HG02884 (cell line): ENCODE measurements at regions not wholly inside any gene's neighbourhood (a gene's known extent, or its start where the extent isn't known, plus 50 kb on each side); places are given as distances from the start of the nearest gene placed in this dataset.
"Not testable (repeated sequence)": the region's sequence is repeated elsewhere in the genome, so short reads cannot be mapped to it uniquely, and the experiment has no call there.

ENCODE experiments used
- ATAC-seq: cut with Tn5 transposase; IDR thresholded peaks from one replicate; pipeline ENCODE4 v1.9.1; 2021; ENCODE audit warnings: mild to moderate bottlenecking, moderate library complexity; ENCODE audit not compliant: unreplicated experiment

DNA sequence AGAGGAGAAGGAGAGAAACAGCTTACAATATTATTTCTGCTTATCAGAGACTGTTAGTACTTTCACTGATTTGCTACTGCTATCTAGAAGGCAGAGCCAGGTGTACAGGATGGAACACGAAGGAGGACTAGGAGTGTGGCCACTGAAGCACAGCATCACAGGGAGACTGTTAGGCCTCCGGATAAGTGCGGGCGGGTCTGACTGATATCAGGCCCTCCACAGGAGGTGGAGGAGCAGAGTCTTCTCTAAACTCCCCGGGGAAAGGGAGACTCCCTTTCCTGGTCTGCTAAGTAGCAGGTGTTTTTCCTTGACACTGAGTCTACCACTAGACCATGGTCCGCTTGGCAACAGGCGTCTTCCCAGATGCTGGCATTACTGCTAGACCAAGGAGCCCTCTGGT, 1065.2 kb downstream of the TMEM121 start:
- not testable (repeated sequence) for ATAC-seq

DNA sequence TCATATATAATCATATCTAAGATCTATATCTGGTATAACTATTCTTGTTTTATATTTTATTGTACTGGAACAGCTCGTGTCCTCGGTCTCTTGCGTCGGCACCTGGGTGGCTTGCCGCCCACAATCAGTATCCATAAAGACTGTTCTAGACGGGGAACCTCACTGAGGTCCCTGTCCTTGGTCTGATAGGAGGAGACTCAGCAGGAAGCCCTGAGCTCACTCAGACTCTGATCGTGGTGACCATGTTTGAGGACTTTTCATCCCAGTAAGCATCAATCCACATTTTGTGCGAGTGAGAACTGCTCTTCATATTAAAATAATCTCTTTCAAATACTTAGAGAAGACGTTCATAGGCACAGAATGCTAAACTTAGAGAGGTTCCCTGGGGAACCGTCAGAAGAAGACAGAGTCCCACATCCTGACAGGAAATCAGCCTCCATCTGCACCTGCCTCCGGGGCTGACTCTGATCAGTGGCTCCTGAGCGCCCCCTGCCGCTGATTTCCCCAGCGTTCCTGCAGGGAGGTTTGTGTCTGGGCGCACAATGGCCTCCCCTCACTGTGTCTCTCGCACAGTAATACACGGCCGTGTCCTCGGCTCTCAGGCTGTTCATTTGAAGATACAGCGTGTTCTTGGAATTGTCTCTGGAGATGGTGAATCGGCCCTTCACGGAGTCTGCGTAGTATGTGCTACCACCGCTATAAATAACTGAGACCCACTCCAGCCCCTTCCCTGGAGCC, 1065.9 kb downstream of the TMEM121 start:
- ATAC-seq, result not testable (repeated sequence)

DNA sequence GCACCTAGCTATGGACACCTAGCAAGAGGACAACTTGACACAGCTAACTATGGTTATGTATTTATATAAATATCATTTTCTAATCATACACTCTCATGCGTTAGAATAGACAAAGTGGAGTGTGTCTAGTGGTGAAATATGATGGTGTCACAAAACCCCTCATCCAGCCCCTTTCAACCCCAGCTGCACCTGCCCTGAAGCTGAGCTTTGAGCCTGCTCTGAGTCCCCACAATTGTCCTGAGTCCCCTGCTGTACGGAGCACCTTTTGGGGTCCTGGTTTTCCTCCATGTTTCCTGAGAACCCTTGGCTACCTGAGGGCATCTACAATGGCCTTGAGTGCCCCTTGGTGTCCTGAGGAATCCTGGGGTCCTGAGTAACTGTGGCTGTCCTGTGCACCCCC, 1072.8 kb downstream of the TMEM121 start:
- no peak for ATAC-seq

DNA sequence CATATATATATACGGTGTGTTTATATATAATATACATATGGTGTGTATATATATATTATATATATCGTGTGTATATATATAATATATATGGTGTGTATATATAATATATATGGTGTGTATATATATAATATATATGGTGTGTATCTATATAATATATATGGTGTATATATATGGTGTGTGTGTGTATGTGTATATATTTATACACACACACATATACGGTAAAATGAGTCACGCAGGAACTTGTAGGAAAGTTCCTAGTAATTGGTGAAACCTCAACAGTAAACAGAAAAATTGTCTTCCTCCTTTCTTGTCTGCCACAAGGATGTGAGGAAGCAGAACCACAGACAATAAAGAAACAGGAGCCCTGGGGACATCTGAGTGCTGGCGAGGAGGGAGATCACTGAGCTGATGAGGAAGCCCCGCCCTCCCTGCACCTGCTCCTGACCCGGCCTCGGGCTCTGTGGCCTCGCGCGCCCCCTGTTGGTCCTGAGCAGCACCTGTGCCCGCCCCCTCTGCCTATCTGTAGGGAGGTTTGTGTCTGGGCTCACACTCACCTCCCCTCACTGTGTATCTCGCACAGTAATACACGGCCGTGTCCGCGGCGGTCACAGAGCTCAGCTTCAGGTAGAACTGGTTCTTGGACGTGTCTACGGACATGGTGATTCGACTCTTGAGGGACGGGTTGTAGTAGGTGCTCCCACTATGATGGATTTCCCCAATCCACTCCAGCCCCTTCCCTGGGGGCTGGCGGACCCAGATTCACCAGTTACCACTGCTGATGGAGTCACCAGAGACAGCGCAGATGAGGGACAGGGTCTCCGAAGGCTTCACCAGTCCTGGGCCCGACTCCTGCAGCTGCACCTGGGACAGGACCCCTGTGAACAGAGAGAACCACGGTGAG, 1079.4 kb downstream of the TMEM121 start:
- no peak for ATAC-seq

DNA sequence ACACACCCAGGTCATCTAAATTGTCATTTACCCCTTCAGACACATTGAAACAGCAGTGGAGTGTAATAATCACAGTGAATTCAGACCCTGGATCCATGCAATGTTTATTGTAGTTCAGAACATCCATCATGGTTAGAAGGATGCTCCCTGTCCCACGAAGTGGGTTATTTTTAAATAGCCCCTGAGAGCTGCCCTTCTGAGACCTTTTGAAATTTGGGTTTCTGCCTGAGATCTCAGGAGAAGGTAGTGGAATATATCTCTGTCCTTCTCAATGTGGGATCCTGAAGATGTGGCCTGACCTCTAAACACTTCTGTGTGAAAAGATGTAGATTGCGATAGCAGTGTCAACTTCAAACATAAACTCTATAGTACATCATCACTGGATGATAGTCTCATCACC, 1080.6 kb downstream of the TMEM121 start:
- no peak for ATAC-seq

DNA sequence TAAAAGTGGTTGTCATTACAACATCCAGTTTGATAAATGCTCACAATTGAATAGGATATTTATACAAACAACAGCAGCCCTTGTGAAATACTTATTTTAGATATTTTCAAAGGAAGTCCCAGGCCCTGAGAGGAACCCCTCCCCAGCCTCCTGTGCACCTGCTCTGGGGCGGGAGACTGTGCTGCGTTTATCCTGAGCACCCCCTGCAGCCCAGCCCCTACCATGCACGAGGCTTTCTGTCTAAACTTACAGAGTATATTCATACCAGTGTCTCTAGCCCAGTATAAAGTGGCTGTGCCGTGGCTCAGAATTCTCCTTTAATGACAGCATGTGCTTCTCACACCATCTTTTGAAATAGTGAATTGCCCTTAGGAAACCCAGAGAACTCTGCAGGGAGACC, 1084.3 kb downstream of the TMEM121 start:
- no peak for ATAC-seq

DNA sequence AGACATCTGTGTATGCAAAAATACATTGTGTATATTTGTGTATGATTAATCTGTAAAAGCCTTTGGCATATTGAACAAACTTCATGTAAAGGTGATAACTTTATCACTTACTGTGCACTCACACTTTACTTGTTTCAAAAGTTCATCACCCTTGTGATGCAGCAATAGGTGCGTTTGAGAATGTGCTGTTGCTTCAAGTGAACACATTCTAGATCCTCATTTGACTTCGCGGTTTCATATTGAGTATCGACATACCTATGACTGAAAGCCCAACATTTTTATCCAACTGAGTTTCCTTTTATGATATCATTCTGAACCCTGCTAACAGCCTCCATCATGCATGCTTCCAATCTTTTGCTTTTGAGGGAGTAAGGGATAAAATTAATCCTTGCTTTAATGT, 1086.9 kb downstream of the TMEM121 start:
- ATAC-seq, result no peak

DNA sequence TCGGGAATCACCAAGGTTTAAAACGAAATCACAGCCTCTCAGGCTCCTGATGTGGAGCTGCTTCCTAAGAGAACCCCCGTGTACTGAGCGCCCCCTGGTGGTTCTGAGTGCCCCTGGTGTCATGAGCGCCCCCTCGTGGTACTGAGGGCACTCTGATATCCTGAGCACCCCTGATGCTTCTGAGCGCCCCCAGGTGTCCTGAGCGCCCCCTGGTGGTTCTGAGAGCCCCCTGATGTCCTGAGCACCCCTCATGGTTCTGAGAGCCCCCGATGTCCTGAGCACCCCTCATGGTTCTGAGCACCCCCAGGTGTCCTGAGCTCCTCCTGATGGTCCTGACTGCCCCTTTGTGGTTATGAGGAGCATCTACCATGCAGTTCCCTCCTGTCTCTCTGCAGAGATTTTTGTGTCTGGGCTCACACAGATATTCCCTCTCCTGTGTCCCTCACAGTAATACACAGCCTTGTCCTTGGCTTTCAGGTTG, 1092.1 kb downstream of the TMEM121 start:
- not testable (repeated sequence) for ATAC-seq

DNA sequence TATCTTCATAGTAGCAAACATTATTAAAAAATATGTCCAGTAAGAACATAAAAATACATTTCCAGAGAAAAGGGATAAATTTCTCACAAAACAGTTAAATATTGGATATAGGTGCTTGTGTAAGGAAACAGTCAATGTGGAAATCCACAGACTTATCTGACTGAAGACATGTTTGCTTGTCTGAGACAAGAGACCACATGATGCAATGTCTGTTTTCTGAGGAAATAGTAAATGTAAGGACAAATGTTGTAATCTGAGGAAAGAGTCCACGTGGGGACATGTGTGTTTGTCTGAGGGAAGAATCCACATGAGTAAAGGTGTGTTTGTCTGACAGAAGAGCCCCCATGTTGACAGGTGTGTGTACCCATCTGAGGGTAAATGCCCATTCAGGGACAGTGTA, 1093.2 kb downstream of the TMEM121 start:
- ATAC-seq, result no peak

DNA sequence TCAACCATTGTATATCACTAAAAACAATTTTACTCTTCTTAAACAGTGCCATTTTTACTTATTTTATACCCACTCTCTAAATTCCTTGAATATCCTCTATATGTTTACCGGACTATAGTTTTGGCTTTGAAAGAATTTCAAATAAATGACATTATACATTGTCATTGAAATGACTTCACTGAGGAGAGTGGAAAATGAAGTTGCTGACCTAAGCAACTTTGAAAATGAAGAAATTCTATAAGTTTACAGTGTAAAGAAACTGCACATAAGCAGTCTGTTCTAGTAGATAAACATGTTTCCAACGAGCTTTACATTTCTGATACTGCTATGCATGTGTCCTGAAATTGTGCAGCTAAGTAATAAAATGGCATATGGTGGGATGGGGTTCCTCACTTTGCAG, 1094.0 kb downstream of the TMEM121 start:
- no peak for ATAC-seq

DNA sequence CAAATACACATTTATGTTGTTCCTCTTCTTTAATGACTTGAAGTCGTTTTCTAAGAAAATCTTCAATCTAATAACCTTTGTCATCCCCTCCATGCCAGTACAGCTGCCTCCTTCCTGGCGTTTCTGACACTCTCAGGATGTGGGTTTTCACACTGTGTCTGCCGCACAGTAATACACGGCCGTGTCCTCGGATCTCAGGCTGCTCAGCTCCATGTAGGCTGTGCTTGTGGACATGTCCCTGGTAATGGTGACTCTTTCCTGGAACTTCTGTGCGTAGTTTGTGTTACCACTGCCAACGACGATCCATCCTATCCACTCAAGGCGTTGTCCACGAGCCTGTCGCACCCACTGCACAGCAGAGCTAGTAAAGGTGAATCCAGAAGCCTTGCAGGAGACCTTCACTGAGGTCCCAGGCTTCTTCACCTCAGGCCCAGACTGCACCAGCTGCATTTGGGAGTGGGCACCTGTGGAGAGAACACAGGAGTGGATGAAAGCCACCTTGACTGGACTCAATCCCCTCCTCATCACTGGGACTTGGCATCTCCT, 1095.9 kb downstream of the TMEM121 start:
- no peak for ATAC-seq

DNA sequence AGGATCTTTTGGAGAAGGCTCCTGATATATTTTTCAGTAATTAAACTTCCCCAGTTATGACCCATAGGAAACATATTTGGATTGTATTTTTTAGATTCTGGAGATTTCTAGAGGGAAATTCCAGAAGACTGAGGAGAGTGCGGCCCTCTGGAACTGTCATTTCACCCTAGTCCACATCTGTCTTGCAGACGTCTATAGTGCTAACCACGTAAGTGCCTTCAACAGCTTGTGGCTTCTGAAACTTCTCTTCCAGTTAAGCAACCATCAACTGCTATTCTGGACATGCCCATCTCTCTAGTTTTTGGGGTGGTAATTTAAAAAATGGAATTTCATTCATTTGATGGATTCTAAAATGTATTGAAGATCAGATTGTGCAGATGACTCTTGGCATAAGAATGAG, 1098.8 kb downstream of the TMEM121 start:
- ATAC-seq, result no peak

DNA sequence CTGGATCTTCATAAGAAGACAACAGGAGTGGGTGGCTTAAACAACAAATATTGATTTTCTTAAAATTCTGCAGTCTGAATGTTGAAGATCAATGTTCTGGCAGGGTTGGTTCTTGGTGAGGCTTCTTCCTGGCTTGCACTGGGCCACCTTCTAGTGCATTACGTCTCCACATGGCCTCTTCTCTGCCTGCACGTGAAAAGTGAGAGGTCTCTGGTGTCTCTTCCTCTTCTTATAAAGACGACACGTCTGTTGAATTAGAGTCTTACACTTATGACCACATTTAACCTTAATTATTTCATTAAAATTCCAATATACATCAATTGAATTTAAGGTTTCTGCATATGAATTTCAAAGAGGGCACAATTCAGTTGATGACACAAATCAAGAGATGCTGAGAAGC, 1100.1 kb downstream of the TMEM121 start:
- ATAC-seq, result not testable (repeated sequence)

DNA sequence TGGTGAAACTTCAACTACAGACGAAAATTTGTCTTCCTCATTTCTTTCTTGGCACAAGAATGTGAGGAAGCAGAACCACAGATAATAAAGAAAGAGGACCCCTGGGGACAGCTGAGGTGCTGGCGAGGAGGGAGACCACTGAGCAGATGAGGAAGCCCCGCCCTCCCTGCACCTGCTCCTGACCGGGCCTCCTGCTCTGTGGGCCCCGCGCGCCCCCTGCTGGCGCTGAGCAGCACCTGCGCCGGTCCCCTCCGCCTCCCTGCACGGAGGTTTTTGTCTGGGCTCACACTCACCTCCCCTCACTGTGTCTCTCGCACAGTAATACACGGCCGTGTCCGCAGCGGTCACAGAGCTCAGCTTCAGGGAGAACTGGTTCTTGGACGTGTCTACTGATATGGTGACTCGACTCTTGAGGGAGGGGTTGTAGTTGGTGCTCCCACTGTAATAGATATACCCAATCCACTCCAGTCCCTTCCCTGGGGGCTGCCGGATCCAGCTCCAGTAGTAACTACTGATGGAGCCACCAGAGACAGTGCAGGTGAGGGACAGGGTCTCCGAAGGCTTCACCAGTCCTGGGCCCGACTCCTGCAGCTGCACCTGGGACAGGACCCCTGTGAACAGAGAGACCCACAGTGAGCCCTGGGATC, 1100.7 kb downstream of the TMEM121 start:
- not testable (repeated sequence) for ATAC-seq

DNA sequence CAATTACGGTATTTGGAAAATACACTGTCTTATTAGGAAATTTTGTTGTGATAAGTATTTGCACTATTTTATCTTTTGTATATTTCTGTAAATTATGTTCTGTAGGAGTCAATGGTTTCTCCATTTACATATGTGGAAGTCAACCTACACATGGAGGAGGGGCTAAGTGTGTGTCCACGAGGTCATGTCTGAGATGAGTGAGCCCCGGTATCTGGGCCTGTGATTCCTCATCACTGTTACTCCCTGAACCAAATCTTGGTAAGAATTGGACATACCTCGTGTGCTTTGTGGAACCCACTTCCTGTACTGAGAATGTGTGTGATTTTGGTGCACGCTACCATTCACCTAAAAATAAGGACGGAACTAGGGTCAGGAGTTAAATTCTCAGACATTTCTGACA, 1105.5 kb downstream of the TMEM121 start:
- ATAC-seq, result no peak

DNA sequence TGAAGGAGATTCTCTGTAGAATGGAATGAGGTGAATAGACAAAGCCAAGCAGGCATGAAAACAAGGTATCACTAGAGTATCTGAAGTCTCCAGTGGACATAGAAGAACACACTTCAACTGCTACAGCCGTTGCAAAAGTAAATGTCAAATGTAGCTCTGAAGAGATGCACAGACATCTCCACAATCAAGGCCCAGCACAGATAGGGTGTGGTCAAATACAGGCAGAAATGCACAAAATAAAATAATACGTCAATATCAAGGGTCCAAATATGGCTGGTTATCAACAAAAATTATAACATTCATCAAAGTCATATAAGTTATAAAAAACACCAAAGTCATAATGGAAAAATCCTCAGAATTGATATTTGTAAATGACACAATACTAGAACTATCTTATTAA, 1107.3 kb downstream of the TMEM121 start:
- ATAC-seq, result no peak

DNA sequence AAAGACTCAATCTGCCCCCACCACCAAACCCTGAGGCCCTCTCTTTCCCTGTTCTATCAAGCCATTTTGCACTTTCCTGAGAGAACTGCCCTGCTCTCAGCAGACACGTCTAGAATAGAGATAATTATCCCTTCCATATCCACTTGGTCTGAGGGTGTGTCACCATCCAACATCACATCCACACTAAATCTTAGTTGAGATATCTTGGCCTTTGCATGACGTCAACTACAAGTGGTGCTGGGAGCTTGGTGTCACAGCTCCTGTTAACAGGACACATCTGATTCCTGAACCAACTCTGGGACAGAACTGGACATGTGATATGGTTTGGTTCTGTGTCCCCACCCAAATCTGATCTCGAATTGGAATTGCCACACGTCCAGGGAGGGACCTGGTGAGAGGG, 1109.2 kb downstream of the TMEM121 start:
- ATAC-seq, result no peak

DNA sequence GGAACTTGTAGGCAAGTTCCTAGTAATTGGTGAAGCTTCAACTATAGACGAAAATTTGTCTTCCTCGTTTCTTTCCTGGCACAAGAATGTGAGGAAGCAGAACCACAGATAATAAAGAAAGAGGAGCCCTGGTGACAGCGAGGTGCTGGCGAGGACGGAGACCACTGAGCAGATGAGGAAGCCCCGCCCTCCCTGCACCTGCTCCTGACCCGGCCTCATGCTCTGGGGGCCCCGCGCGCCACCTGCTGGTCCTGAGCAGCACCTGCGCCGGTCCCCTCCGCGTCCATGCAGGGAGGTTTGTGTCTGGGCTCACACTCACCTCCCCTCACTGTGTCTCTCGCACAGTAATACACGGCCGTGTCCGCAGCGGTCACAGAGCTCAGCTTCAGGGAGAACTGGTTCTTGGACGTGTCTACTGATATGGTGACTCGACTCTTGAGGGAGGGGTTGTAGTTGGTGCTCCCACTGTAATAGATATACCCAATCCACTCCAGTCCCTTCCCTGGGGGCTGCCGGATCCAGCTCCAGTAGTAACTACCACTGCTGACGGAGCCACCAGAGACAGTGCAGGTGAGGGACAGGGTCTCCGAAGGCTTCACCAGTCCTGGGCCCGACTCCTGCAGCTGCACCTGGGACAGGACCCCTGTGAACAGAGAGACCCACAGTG, 1112.5 kb downstream of the TMEM121 start:
- ATAC-seq, result not testable (repeated sequence)

DNA sequence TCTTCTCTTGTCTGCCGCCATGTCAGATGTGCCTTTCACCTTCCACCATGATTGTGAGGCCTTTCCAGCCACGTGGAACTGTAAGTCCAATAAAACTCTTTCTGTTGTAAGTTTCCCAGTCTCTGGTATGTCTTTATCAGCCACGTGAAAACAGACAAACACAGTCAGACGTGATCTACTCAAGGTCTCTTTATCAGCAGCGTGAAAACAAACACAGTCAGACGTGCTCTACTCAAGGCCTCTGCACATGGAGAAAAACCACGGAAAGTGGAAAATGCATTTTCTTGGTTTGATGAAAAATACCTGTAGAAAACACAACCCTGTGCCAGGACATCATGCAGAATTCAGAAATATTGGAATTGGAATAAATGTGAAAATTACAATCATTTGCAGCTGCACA, 1115.7 kb downstream of the TMEM121 start:
- ATAC-seq, result no peak

DNA sequence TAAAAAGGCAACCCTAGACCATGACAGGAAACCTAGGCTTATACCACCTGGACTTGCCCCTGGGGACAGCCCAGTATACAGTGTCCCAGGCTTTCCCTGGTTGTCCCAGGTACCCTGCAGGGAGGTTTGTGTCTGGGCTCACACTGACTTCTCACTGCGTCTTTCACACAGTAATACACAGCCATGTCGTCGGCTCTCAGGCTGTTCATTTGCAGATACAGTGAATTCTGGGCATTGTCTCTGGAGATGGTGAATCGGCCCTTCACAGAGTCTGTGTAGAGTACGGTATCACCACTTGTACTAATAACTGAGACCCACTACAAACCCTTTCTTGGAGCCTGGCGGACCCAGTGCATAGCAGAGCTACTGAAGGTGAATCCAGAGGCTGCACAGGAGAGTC, 1116.6 kb downstream of the TMEM121 start:
- not testable (repeated sequence) for ATAC-seq

DNA sequence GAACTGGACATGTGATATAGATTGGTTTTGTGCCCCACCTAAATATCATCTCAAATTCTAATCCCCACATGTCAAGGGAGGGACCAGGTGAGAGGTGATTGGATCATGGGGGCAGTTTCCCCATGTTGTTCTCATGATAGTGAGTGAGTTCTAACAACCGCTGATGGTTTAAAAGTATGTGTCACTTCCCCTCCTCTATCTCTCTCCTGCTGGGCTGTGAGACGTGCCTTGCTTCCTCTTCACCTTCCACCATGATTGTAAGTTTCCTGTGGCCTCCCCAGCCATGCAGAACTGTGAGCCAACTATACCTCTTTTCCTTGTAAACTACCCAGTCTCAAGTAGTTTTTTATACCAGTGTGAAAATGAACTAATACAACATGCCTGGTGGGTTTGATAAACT, 1122.5 kb downstream of the TMEM121 start:
- ATAC-seq, result not testable (repeated sequence)
